HS-5 (cell line): ENCODE measurements at regions not wholly inside any gene's neighbourhood (a gene's known extent, or its start where the extent isn't known, plus 50 kb on each side); places are given as distances from the start of the nearest gene placed in this dataset.
"Not testable (repeated sequence)": the region's sequence is repeated elsewhere in the genome, so short reads cannot be mapped to it uniquely, and the experiment has no call there.

ENCODE experiments used
- DNase-seq: peaks from one replicate; pipeline ENCODE4 v3.0.0-alpha.2; 2012; ENCODE audit warnings: low read depth

GRCh38 chr3:28575746-28576613 lies 227.4 kb upstream of the AZI2 start:
- DNase-seq, result no peak

GRCh38 chr3:28576614-28577200 lies 228.1 kb upstream of the AZI2 start:
- no peak for DNase-seq

DNA sequence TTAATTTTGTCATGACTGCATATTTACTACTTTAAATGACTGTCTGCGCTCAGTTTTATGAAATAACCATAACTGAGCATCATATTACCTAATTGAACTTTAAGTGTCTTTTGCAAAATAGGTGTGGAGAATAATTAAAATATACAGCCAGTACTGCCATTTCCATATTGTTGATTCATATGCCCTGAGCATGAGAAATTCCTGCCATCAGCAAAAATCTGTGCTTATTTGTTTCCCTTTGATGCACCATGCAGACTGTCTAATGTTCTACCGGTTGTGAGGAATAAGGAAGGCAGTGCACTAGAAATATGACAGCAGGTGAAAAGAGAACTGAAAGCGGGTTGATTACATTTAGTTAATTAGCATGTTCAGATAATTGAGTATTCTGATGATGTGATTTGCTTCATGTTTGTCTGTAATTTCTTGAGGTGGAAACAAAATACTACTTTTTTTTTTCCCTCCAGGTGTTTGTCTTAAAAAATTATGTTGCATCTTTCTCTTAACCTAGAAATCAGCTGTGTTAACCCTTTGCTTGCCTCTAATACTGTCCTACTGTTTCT lies 229.4 kb upstream of the AZI2 start:
- no peak for DNase-seq

DNA sequence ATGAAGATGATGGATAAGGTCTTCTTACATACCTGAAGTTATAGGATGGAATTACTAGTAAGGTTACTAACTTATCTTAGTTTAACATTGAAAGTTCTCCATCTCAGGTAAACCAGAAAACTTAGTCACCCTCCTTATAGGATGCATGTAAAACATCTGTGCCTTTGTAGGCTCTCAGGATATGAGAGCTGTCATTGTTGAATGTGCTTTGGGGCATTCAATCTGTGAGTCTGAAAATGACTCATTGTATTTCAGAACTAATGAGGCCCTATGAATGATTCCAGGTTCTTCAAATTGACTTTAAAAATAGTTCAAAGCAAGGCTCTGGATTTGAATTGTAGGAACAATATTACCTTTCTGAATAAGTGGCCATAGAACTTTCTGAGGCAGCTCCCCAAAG lies 237.7 kb upstream of the AZI2 start:
- no peak for DNase-seq

GRCh38 chr3:28587723-28588122 lies 239.1 kb upstream of the AZI2 start:
- DNase-seq, result no peak

DNA sequence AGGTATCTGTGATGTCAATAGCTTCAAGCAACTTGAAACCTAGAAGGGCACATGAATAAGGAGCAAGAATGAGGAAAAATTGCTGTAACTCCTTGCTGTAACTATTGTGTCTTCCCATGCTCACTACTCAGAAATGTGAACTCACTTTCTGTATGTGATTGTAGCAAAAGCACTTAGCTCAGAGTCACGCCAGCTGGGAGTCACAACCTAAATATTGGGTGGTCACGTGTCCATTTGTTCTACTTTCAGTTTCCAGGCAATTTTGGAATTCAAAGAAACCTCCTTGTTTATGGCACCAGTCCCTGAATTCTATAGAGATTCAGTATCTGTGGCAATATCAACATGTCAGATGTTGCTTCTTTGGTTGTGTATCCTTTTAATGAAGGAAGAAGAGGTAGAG lies 241.6 kb upstream of the AZI2 start:
- DNase-seq, result no peak

GRCh38 chr3:28590860-28591259 lies 242.2 kb upstream of the AZI2 start:
- no peak for DNase-seq

DNA sequence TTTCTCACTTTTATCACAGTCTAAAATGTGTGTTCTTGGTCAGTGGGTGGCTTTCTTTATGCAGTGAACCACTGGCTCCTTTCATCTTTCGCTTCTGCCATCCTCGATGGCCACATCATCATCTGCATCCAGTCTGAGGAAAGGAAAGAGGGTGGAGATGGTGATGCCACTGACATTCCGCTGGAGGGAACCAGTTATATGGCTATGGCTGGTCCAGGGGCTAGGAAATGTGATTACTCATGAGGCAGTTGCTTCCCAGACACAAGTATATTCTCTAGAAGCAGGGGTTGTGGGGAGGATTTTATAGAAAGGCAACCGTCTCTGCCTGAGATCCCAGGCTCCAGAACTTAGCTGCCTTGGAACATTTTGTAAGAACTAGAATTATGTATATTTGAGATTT lies 246.7 kb upstream of the AZI2 start:
- DNase-seq, result no peak

GRCh38 chr3:28597452-28597851 lies 248.8 kb upstream of the AZI2 start:
- no peak for DNase-seq

GRCh38 chr3:28598165-28598564 lies 249.5 kb upstream of the AZI2 start:
- DNase-seq, result no peak

GRCh38 chr3:28601291-28601690 lies 252.7 kb upstream of the AZI2 start:
- no peak for DNase-seq

DNA sequence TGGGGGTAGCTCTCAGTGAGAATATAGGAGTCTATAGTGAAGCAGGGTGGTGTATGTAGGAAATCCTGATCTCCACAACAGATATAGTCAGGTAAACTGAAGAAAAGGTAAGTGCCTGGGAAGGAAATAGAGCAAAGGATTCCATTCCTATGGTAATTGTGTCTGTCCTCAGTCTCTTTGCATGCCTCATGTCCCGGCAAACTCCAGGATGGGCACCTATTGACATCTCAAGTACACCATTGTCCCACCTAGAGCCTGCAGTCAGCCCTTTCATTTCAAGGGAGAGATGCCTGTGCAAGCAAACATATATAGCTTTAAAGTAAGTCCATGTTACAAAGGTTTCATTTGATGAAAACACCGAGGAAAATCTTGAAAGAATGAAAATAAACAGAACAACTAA lies 257.7 kb upstream of the AZI2 start:
- DNase-seq, result no peak

- no peak for DNase-seq
Measured at GRCh38 chr3:28612232-28612631, 263.6 kb upstream of the AZI2 start.

- no peak for DNase-seq
Measured at GRCh38 chr3:28613511-28614106, 265.0 kb upstream of the AZI2 start.

DNA sequence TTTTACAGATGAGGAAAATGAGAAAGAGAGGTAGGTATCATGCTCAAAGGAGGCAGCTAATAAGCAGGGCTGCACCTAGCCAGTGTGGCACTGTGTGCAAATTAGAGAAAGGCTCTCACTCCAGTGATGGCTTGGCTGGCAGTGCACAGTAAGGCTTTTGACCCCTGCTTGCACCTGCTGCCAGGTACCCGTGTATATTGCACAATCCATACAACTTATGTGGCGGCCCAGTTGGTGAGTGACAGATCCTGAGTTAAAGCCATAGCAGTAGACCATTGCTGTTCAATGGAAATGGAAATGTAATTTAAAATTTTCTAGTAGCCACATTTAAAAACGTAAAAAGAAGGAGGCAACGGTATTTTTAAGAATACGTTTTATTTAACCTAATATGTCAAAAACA lies 266.4 kb upstream of the AZI2 start:
- DNase-seq, result no peak

- no peak for DNase-seq
Measured at GRCh38 chr3:28615971-28616370, 267.3 kb upstream of the AZI2 start.

GRCh38 chr3:28617821-28618220 lies 269.2 kb upstream of the AZI2 start:
- no peak for DNase-seq

GRCh38 chr3:28623106-28623505 lies 274.5 kb upstream of the AZI2 start:
- no peak for DNase-seq

DNA sequence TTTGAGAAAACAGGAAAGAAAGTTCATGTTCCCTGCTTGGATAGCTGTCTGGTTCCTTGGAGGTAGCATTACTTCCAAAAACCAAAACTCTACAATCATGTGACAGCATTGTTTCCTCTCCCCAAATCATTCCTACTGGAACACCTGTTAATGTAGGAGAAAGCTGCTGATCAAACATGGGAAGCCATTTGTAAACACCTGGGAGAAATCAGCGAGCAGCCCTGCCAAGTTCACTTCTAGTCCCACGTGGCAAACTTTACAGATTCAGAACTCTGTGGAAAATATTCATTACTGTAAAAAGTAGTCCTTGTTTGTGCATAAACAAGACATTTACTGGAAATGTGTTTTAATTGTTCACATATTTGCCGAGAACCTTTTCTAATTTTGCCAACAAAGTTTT lies 275.5 kb upstream of the AZI2 start:
- DNase-seq, result no peak

DNA sequence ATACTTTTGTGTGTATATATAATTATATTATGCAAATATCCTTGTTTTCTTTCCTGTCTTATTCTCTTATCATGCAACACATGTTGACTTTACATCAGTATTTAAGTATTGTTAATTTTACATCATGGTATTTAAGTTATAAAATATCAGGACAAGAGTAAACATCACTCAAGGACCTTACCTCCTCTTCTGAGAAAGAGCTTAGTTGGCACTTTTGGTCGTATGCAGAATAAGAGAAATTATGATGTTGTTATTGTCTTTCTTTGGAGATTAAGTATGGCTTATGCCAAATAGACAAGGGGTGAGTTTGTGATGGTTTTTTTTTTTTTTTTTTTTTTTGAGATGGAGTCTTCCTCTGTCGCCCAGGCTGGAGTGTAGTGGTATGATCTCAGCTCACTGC lies 279.2 kb upstream of the AZI2 start:
- not testable (repeated sequence) for DNase-seq

- DNase-seq, result no peak
Measured at GRCh38 chr3:28634019-28634418, 285.4 kb upstream of the AZI2 start.

- DNase-seq, result no peak
Measured at GRCh38 chr3:28637742-28638141, 289.1 kb upstream of the AZI2 start.

- DNase-seq, result no peak
Measured at GRCh38 chr3:28645149-28645548, 296.5 kb upstream of the AZI2 start.
